ENCODE measurements at regions not wholly inside any gene's neighbourhood (a gene's known extent, or its start where the extent isn't known, plus 50 kb on each side); places are given as distances from the start of the nearest gene placed in this dataset.

GRCh38 chr14:62084020-62084419 is 321.8 kb downstream of the SNAPC1 start:
- H3K4me3 ChIP-seq (ENCODE audit: low read depth, low read length), result no peak overlapping the region
- no peak for DNase-seq (ENCODE audit: low read depth)
- no peak for TF ChIP-seq CTCF (IDR thresholded peaks at IDR 0.05; ENCODE audit: insufficient read depth, low read length)

GRCh38 chr14:62087191-62087590 is 325.0 kb downstream of the SNAPC1 start:
- no peak overlapping the region for H3K4me3 ChIP-seq (ENCODE audit: low read depth, low read length)
- DNase-seq (ENCODE audit: low read depth), result no peak
- TF ChIP-seq CTCF (IDR thresholded peaks at IDR 0.05; ENCODE audit: insufficient read depth, low read length), result no peak

GRCh38 chr14:62093736-62094135 is 331.5 kb downstream of the SNAPC1 start:
- DNase-seq (ENCODE audit: low read depth), result no peak
- no peak overlapping the region for H3K4me3 ChIP-seq (ENCODE audit: low read depth, low read length)
- no peak for TF ChIP-seq CTCF (IDR thresholded peaks at IDR 0.05; ENCODE audit: insufficient read depth, low read length)

- no peak for DNase-seq (ENCODE audit: low read depth)
- TF ChIP-seq CTCF (IDR thresholded peaks at IDR 0.05; ENCODE audit: insufficient read depth, low read length), result no peak
- H3K4me3 ChIP-seq (ENCODE audit: low read depth, low read length), result no peak overlapping the region
Observed at GRCh38 chr14:62097072-62097471, 334.9 kb downstream of the SNAPC1 start.

GRCh38 chr14:62097824-62098223 is 335.6 kb downstream of the SNAPC1 start:
- no peak for DNase-seq (ENCODE audit: low read depth)
- no peak for TF ChIP-seq CTCF (IDR thresholded peaks at IDR 0.05; ENCODE audit: insufficient read depth, low read length)
- no peak overlapping the region for H3K4me3 ChIP-seq (ENCODE audit: low read depth, low read length)

GRCh38 chr14:62098357-62098756 is 336.1 kb downstream of the SNAPC1 start:
- no peak for DNase-seq (ENCODE audit: low read depth)
- TF ChIP-seq CTCF (IDR thresholded peaks at IDR 0.05; ENCODE audit: insufficient read depth, low read length), result no peak
- H3K4me3 ChIP-seq (ENCODE audit: low read depth, low read length), result no peak overlapping the region

- TF ChIP-seq CTCF (IDR thresholded peaks at IDR 0.05; ENCODE audit: insufficient read depth, low read length), result no peak
- H3K4me3 ChIP-seq (ENCODE audit: low read depth, low read length), result no peak overlapping the region
- DNase-seq (ENCODE audit: low read depth), result no peak
Observed at GRCh38 chr14:62099091-62099490, 336.9 kb downstream of the SNAPC1 start.

Data from fibroblast of the aortic adventitia (primary cell).